GM18505 (cell line): ENCODE measurements at regions not wholly inside any gene's neighbourhood (a gene's known extent, or its start where the extent isn't known, plus 50 kb on each side); places are given as distances from the start of the nearest gene placed in this dataset.
"Not testable (repeated sequence)": the region's sequence is repeated elsewhere in the genome, so short reads cannot be mapped to it uniquely, and the experiment has no call there.

Experiments used
- ATAC-seq: cut with Tn5 transposase; IDR thresholded peaks from one replicate; pipeline ENCODE4 v1.9.1; 2021; ENCODE audit not compliant: unreplicated experiment
- POLR2A ChIP-seq: IDR thresholded peaks from 4 replicates; pipeline ENCODE4 v1.6.1; 2011; ENCODE audit warnings: borderline replicate concordance; ENCODE audit not compliant: insufficient read depth, insufficient read length; ENCODE audit errors: extremely low read depth

DNA sequence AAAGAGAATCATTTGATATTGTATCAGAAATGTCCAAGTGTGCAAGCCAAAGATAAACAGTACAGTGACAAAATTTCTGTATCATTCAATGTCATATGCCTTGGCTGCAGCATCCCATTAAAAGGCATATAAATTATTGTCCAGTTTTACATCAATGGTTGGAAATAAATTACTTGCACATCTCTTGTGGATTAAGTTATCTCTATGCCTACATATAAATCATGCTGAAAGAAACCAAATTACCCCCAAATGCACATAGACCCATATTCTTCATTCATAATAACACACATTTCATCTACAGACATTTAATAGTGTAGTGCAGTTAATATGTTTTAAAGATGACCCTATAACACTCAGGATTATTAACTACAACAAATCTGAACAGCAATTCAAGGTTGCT lies 1415.7 kb upstream of the PCDH9 start:
- no peak for ATAC-seq

DNA sequence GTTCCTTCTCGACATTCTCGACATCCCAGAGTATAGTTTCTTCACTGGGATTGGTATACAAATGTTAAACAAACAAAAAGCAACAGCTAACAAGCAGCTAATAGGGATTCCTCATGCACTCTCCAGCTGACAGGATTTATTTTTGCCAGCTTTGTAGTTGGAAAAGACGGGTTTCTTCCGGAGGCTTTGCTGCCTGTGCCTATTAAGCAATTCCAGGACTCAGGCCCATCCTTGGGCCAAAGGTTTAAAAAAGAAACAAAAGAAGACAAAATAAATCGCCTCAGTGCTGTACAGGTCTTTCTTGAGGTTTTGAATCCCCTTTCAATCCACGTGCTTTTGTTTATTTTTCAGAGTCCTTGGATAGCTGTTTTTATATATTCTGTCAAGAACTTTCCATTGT lies 1414.5 kb upstream of the PCDH9 start:
- ATAC-seq: no peak
- no peak for TF ChIP-seq POLR2A

More for the DNA sequence above, 1415.7 kb upstream of the PCDH9 start:
- no peak for TF ChIP-seq POLR2A

DNA sequence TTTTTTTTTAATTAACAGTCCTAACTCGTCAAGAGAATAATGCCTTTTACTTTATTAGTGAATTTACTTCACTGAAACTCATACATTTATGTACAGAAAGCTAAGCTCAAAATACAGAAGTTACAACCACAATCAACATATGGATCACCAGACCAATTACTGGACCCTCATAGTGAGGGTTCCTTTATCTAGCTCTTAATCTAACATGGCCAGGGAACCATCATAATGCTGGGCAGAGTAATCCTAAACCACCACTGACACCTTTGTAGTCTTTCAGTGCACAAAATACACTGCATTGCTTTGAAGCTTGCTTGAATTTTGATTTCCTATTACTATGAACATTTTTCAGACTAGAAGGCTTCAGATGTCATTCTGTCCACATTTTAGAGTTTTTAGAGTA lies 1406.6 kb upstream of the PCDH9 start:
- no peak for TF ChIP-seq POLR2A
- no peak for ATAC-seq

DNA sequence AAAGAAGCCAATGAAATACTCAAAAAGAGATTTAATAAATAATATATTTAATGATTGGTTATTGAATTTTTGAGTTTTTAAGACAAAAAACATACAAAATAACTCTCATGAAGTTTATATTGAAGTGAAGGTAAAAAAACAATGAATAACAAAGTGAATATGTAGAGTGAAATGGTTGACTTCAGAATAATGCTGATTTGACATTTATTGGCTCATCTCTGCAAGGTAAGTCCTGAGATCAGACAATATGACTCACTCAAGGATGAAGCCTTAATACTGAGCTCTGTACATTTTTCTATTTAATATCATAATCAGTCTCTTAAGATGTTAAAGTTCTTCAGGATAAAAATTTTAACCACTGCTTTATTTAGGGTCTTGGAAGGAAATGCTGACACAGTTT lies 1398.9 kb upstream of the PCDH9 start:
- ATAC-seq: no peak
- TF ChIP-seq POLR2A: no peak

DNA sequence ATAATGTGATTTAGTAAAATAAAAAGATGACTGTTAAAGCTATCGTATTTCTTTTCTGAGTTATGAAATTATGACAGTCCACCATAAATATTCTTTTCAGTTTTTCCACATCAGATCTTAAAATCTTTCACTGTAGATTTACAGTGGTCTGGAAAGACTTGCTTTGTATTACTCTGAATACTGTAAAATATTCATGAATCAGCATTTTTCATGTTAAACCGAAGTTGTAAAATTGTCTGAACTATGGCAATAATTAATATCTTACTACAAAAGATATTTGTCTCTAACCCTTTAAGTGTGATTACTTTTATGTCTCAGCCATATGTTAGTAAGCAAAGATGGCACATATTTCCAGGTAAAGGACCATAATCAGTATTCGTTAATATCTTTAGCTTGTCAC lies 1397.2 kb upstream of the PCDH9 start:
- no peak for ATAC-seq
- TF ChIP-seq POLR2A: no peak

DNA sequence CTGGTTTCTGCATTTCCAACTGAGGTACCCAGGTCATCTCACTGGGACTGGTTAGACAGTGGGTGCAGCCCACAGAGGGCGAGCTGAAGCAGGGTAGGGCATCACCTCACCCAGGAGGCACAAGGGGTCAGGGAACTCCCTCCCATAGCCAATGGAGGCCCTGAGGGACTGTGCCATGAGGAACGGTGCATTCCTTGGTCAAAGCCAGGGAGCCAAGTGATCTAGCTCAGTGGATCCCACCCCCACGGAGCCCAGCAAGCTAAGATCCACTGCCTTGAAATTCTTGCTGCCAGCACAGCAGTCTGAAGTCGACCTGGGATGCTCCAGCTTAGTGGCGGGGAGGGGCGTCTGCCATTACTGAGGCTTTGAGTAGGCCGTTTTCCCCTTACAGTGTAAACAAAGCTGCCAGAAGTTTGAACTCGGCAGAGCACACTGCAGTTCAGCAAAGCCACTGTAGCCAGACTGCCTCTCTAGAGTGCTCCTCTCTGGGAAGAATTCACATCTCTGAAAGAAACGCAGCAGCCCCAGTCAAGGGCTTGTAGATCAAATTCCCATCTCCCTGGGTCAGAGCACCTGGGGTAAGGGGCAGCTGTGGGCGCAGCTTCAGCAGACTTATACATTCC lies 1386.6 kb upstream of the PCDH9 start:
- no peak for TF ChIP-seq POLR2A
- ATAC-seq: no peak

DNA sequence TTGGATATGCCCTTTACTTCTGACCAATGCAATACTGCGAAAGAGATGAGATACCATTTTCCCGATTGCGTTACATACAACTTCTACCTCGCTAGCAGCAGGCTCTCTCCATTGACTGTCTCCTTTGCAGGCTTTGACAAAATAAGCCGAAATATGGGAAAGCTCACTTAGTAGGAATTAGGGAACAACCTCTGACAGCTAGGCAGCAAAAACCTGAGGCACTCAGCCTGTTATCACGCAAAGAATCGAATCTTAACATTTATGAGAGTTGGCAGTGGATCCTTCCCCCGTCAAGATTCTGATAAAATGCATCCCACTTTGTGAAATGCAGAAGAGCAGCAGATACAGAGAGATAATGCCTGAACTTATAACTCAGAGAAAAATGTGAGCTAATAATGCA lies 1379.5 kb upstream of the PCDH9 start:
- TF ChIP-seq POLR2A: no peak
- no peak for ATAC-seq

DNA sequence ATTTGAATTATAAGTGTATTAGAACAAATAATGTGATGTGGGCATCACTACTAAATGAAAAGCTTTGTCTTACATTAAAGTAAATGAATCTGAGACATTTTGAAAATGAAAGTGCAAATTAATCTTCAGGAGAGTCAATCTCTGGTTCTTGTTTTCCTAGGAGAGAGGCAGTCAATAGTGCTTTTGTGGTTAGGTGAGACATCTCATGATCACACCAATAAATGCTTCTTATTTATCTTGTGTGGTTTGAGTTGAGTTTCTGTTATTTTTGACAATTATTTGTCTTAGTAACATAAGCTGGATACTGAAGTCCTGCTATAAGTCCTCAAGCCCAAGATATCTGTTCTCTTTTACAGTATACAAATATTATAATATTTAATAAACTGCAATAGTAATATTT lies 1378.0 kb upstream of the PCDH9 start:
- TF ChIP-seq POLR2A: no peak
- no peak for ATAC-seq

DNA sequence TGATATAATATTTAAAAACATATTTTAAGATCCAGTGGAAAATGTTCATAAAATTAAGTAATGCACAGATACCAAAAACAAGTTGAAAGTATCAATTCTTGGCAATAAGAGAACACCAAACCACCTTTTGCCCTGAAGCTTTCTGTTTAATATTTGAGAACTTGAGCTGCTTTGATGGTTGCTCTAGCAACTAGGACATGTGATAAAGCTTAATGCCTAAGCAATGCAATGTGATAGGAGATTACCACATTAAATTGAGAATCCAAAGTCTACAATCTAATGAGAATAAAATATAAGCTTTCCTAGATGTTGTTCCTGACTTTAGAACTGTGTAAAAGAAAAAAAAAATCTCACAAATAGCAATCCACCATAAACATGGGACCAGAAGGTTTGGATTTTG lies 1367.5 kb upstream of the PCDH9 start:
- no peak for ATAC-seq
- TF ChIP-seq POLR2A: no peak

DNA sequence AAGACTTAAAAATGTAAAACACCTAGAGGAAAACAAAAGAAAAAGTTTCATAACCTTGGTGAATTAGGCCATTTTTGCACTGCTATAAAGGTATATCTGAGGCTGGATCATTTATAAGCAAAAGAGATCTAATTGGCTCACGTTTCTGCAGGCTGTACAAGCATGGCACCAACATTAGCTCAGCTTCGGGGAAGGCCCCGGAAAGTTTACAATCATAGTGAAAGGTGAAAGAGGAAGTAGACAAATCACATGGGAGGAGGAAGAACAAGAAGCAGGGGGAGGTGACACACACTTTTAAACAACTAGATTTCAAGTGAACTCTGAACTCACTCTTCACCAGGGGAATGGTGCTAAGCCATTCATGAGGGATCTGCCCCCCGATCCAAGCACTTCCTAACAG lies 1358.5 kb upstream of the PCDH9 start:
- peak; percentile 100 for ATAC-seq
- TF ChIP-seq POLR2A: no peak

DNA sequence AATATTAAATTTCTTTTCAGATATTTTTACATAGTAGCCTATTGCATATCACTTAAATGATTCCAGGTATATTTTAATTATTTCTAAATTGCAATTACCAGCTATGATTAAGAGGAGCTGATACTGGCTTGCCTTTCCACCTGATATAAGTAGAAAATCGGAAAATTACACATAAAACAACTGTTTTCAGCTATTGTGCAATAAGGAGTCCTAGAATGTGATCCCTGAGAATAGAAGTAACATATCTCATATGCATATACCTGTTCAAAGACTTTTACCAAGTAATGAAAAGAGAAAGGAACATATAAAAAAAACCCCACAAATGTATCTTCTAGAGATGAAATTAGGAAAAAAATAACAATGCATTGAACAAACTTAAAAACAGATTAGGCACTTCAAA lies 1354.6 kb upstream of the PCDH9 start:
- TF ChIP-seq POLR2A: no peak
- no peak for ATAC-seq

DNA sequence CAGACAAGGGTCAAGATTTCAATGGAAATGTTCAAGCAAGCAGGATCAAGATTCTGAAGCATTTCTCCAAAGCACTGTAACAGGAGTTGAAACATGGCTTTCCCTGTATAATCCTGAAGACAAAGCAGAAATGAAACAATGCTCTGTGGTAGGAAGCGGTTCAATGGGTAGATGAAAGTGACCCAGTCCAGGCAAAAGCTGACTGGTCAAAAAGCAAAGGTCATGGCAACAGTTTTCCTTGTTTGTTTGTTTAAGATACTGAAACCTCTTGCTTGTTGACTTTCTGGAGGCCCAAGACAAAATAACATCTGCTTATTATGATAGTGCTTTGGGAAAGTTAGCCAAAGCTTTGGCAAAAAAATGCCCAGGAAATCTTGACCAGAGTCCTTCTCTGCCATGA lies 1343.9 kb upstream of the PCDH9 start:
- ATAC-seq: no peak
- TF ChIP-seq POLR2A: no peak

DNA sequence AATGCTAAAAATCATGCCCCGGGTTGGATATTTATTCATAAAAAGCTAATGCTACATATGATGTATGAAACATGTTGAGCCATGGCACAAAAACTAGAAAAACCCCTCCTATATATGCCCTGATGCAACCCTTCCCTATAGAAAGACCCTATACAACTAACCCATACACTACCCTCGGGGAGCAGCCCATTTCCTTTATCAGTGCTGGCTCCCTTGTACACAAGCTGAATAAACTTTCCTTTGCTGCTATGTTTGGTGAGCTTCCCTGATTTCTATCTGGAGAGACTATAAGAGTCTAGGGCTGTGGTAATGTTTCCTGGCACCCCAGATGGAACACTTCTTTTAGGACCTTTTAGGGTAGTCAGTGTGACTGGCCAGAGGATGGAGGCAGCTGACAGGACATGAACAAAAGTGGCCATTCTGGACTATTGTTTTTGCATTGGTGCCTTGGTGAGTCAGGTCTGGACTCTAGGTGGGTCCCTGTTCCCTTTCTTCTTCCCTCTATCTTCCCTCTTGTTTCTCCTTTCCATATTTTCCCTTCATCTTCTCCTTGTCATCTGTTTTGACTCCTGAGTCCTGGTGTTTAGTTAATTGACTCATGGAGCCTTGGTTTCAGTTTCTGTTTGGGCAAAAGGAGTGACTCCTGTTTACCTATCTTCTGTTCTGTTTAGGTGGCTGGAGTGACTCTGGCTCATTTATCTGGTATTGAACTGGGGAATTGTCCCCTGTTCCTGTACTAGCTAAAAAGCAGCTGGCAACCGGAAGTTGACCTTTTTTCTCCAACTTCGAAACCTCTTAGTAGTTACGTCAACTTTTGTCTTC lies 1321.8 kb upstream of the PCDH9 start:
- no peak for TF ChIP-seq POLR2A
- no peak for ATAC-seq

DNA sequence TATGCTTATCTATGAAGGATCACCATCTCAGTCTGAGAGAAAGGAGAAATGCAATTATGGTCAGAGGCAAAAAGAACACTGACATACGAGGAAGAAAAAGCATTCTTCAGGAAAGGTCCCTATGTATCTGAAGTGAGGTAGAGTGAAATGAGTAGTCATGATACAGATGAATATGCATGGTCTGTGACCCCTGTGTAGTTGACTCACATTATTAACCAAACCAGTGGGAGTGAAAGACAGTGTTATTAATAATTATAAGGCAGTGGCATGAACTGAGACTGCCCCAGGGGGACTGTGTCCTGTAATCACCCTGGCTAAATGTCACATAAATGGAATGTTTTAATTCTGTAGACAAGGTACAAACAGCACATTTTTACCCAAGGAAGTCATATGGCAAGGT lies 1320.2 kb upstream of the PCDH9 start:
- peak; percentile 47 for ATAC-seq
- TF ChIP-seq POLR2A: no peak

DNA sequence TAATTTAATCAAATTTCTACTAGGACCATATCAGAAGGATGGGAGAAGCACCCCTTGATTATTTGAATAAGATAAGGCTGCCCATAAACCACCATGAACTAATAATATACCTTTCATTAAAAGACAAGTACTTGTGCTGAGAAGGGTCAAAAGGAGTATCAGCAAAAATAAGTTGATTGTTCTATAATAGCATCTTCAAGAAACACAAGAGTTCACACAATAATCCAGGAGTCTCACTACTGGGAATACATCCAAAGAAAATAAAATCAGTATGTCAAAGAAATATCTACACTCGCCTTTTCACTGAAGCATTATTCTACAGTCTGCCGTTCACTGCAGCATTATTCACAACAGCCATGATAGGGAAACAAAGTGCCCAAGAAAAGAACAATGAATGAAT lies 1310.1 kb upstream of the PCDH9 start:
- no peak for ATAC-seq

DNA sequence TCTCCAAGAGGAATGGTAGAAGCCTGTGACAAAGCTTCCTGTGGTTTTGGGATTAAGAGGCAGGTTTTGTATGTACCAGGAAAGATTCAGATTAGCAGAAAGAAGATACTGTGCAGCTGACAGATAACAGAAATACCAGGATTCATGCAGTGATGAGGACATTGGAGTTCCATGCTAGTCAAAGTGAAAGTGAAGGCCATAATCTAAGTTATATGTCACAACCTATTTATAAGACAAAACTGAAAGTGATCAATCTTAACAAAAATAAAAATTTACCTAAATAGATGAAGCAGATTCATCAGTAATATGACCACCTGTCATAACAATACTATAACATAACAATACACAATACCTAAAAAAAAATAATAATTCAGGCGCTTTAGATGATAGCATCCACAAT lies 1305.2 kb upstream of the PCDH9 start:
- TF ChIP-seq POLR2A: no peak
- ATAC-seq: no peak

More for the DNA sequence above, 1310.1 kb upstream of the PCDH9 start:
- TF ChIP-seq POLR2A: no peak

DNA sequence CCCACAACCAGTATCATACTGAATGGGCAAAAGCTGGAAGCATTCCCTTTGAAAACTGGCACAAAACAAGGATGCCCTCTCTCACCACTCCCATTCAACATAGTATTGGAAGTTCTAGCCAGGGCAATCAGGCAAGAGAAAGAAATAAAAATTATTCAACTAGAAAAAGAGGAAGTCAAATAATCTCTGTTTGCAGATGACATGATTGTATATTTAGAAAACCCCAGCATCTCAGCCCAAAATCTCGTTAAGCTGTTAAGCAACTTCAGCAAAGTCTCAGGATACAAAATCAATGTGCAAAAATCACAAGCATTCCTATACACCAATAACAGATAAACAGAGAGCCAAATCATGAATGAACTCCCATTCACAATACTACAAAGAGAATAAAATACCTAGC lies 1297.0 kb upstream of the PCDH9 start:
- not testable (repeated sequence) for ATAC-seq
